H1 (cell line): ENCODE measurements at regions not wholly inside any gene's neighbourhood (a gene's known extent, or its start where the extent isn't known, plus 50 kb on each side); places are given as distances from the start of the nearest gene placed in this dataset.

ENCODE experiments used
- E2F6 ChIP-seq: IDR thresholded peaks from 2 replicates; pipeline ENCODE4 v1.6.1; 2012; ENCODE audit warnings: inconsistent platforms
- JUN ChIP-seq: IDR thresholded peaks from 2 replicates; pipeline ENCODE4 v1.6.1; 2011; ENCODE audit warnings: low read depth, mild to moderate bottlenecking, improper control_type of control experiment, low read length
- POLR2A ChIP-seq, 2 experiments: IDR thresholded peaks; 1 replicate in 1 of 2; 2 replicates in 1 of 2; pipeline ENCODE4 v1.6.1; 2011; ENCODE audit warnings: low read depth in 2 of 2, low read length in 2 of 2, mild to moderate bottlenecking in 2 of 2; ENCODE audit errors: control extremely low read depth in 1 of 2
- TF ChIP-seq, protein P1 (sequence below): fragments of 300-600 bp; sonication (generic); IDR thresholded peaks from 2 replicates; pipeline ENCODE4 v1.7.1; 2012; ENCODE audit warnings: low read length, moderate library complexity, mild to moderate bottlenecking, inconsistent platforms; ENCODE audit not compliant: insufficient replicate concordance

GRCh38 chrX:63917296-63917695 is 132.3 kb upstream of the ARHGEF9 start (continued):
- TF ChIP-seq, protein P1, sequence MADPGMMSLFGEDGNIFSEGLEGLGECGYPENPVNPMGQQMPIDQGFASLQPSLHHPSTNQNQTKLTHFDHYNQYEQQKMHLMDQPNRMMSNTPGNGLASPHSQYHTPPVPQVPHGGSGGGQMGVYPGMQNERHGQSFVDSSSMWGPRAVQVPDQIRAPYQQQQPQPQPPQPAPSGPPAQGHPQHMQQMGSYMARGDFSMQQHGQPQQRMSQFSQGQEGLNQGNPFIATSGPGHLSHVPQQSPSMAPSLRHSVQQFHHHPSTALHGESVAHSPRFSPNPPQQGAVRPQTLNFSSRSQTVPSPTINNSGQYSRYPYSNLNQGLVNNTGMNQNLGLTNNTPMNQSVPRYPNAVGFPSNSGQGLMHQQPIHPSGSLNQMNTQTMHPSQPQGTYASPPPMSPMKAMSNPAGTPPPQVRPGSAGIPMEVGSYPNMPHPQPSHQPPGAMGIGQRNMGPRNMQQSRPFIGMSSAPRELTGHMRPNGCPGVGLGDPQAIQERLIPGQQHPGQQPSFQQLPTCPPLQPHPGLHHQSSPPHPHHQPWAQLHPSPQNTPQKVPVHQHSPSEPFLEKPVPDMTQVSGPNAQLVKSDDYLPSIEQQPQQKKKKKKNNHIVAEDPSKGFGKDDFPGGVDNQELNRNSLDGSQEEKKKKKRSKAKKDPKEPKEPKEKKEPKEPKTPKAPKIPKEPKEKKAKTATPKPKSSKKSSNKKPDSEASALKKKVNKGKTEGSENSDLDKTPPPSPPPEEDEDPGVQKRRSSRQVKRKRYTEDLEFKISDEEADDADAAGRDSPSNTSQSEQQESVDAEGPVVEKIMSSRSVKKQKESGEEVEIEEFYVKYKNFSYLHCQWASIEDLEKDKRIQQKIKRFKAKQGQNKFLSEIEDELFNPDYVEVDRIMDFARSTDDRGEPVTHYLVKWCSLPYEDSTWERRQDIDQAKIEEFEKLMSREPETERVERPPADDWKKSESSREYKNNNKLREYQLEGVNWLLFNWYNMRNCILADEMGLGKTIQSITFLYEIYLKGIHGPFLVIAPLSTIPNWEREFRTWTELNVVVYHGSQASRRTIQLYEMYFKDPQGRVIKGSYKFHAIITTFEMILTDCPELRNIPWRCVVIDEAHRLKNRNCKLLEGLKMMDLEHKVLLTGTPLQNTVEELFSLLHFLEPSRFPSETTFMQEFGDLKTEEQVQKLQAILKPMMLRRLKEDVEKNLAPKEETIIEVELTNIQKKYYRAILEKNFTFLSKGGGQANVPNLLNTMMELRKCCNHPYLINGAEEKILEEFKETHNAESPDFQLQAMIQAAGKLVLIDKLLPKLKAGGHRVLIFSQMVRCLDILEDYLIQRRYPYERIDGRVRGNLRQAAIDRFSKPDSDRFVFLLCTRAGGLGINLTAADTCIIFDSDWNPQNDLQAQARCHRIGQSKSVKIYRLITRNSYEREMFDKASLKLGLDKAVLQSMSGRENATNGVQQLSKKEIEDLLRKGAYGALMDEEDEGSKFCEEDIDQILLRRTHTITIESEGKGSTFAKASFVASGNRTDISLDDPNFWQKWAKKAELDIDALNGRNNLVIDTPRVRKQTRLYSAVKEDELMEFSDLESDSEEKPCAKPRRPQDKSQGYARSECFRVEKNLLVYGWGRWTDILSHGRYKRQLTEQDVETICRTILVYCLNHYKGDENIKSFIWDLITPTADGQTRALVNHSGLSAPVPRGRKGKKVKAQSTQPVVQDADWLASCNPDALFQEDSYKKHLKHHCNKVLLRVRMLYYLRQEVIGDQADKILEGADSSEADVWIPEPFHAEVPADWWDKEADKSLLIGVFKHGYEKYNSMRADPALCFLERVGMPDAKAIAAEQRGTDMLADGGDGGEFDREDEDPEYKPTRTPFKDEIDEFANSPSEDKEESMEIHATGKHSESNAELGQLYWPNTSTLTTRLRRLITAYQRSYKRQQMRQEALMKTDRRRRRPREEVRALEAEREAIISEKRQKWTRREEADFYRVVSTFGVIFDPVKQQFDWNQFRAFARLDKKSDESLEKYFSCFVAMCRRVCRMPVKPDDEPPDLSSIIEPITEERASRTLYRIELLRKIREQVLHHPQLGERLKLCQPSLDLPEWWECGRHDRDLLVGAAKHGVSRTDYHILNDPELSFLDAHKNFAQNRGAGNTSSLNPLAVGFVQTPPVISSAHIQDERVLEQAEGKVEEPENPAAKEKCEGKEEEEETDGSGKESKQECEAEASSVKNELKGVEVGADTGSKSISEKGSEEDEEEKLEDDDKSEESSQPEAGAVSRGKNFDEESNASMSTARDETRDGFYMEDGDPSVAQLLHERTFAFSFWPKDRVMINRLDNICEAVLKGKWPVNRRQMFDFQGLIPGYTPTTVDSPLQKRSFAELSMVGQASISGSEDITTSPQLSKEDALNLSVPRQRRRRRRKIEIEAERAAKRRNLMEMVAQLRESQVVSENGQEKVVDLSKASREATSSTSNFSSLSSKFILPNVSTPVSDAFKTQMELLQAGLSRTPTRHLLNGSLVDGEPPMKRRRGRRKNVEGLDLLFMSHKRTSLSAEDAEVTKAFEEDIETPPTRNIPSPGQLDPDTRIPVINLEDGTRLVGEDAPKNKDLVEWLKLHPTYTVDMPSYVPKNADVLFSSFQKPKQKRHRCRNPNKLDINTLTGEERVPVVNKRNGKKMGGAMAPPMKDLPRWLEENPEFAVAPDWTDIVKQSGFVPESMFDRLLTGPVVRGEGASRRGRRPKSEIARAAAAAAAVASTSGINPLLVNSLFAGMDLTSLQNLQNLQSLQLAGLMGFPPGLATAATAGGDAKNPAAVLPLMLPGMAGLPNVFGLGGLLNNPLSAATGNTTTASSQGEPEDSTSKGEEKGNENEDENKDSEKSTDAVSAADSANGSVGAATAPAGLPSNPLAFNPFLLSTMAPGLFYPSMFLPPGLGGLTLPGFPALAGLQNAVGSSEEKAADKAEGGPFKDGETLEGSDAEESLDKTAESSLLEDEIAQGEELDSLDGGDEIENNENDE = no peak
- no peak for TF ChIP-seq POLR2A (IDR thresholded peaks at IDR 0.05; ENCODE audit: control extremely low read depth in 1 of 2, low read depth in 2 of 2, low read length in 2 of 2)
- no peak for TF ChIP-seq JUN
- TF ChIP-seq E2F6 = no peak
